ENCODE measurements at regions not wholly inside any gene's neighbourhood (a gene's known extent, or its start where the extent isn't known, plus 50 kb on each side); places are given as distances from the start of the nearest gene placed in this dataset.
A peak's percentile ranks its signal among the peaks of the same experiment; 100 is the strongest.

GRCh38 chr12:47360771-47361388 lies 281.1 kb upstream of the AMIGO2 start (continued):
- TF ChIP-seq, protein P1, sequence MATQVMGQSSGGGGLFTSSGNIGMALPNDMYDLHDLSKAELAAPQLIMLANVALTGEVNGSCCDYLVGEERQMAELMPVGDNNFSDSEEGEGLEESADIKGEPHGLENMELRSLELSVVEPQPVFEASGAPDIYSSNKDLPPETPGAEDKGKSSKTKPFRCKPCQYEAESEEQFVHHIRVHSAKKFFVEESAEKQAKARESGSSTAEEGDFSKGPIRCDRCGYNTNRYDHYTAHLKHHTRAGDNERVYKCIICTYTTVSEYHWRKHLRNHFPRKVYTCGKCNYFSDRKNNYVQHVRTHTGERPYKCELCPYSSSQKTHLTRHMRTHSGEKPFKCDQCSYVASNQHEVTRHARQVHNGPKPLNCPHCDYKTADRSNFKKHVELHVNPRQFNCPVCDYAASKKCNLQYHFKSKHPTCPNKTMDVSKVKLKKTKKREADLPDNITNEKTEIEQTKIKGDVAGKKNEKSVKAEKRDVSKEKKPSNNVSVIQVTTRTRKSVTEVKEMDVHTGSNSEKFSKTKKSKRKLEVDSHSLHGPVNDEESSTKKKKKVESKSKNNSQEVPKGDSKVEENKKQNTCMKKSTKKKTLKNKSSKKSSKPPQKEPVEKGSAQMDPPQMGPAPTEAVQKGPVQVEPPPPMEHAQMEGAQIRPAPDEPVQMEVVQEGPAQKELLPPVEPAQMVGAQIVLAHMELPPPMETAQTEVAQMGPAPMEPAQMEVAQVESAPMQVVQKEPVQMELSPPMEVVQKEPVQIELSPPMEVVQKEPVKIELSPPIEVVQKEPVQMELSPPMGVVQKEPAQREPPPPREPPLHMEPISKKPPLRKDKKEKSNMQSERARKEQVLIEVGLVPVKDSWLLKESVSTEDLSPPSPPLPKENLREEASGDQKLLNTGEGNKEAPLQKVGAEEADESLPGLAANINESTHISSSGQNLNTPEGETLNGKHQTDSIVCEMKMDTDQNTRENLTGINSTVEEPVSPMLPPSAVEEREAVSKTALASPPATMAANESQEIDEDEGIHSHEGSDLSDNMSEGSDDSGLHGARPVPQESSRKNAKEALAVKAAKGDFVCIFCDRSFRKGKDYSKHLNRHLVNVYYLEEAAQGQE (IDR thresholded peaks at IDR 0.05) = no peak

GRCh38 chr12:47360093-47360480 lies 280.3 kb upstream of the AMIGO2 start:
- Histone ChIP-seq H3K9ac (ENCODE audit: low read depth in 1 of 2, low read length in 2 of 2) (no peak overlapping the region), H3K27me3 (ENCODE audit: control insufficient read depth in 4 of 4, insufficient read depth in 4 of 4, low read length in 3 of 4) (no peaks in the 10 kb centered on the region), H3K4me1 (ENCODE audit: control insufficient read depth in 4 of 4, insufficient read depth in 4 of 4, low read length in 3 of 4) (peaks cover 0 to 2% (median 0%) of the 10 kb centered on the region in 4 donors), H3K4me3 (ENCODE audit: low read depth in 1 of 3, low read length in 3 of 3) (no peak overlapping the region), H3K9me3 (ENCODE audit: control insufficient read depth in 4 of 4, low read length in 3 of 4) (no peaks in the 10 kb centered on the region), H3K36me3 (ENCODE audit: control insufficient read depth in 4 of 4, insufficient read depth in 3 of 4, low read depth in 1 of 4, low read length in 3 of 4) (no peaks in the 10 kb centered on the region), H3K27ac (ENCODE audit: low read depth in 1 of 2, low read length in 2 of 2) (peak overlapping the region in 1 of 2 donors; percentile 8)
- TF ChIP-seq, protein P2, sequence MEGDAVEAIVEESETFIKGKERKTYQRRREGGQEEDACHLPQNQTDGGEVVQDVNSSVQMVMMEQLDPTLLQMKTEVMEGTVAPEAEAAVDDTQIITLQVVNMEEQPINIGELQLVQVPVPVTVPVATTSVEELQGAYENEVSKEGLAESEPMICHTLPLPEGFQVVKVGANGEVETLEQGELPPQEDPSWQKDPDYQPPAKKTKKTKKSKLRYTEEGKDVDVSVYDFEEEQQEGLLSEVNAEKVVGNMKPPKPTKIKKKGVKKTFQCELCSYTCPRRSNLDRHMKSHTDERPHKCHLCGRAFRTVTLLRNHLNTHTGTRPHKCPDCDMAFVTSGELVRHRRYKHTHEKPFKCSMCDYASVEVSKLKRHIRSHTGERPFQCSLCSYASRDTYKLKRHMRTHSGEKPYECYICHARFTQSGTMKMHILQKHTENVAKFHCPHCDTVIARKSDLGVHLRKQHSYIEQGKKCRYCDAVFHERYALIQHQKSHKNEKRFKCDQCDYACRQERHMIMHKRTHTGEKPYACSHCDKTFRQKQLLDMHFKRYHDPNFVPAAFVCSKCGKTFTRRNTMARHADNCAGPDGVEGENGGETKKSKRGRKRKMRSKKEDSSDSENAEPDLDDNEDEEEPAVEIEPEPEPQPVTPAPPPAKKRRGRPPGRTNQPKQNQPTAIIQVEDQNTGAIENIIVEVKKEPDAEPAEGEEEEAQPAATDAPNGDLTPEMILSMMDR (IDR thresholded peaks at IDR 0.05; ENCODE audit: low read depth, low read length, missing input control) = no peak
- TF ChIP-seq HNF4G (IDR thresholded peaks at IDR 0.05) = no peak
- TF ChIP-seq, protein P3, sequence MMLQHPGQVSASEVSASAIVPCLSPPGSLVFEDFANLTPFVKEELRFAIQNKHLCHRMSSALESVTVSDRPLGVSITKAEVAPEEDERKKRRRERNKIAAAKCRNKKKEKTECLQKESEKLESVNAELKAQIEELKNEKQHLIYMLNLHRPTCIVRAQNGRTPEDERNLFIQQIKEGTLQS (IDR thresholded peaks at IDR 0.05) = no peak
- TF ChIP-seq, protein P1 (IDR thresholded peaks at IDR 0.05) = no peak
- no peak for TF ChIP-seq FOXA1 (IDR thresholded peaks at IDR 0.05)
- no peak for TF ChIP-seq YY1 (IDR thresholded peaks at IDR 0.05)
- TF ChIP-seq HNF4A (conservative IDR thresholded peaks at IDR 0.05) = no peak
- no peak for TF ChIP-seq RAD21 (IDR thresholded peaks at IDR 0.05)
- TF ChIP-seq MAX (IDR thresholded peaks at IDR 0.05) = no peak
- TF ChIP-seq SP1 (IDR thresholded peaks at IDR 0.05) = no peak
- no peak for DNase-seq (ENCODE audit: low spot score)
- 76% methylated on average over 1 of the region's 1 CpG for WGBS
